ENCODE measurements at regions not wholly inside any gene's neighbourhood (a gene's known extent, or its start where the extent isn't known, plus 50 kb on each side); places are given as distances from the start of the nearest gene placed in this dataset.

DNA sequence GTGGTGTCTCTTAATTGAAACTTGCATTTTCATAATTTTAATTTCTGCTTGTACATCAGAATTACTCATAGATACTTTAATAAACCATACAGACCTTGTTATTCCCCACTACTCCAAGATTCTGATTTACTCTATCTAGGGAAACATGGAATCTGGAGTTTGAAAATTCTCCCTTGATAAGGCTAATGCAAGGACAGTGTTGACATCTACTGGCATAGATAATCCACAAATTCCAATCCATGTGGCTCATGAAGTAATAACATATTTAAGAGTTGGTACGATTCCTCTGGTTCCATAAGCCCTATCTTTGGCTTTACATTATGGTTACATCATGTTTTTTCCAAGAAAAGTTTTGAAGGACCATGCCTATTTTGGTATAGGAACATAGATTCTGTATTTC is 759.2 kb downstream of the TLR4 start:
- no peak for TF ChIP-seq CTCF (IDR thresholded peaks at IDR 0.05)

GRCh38 chr9:118473521-118473920 is 769.3 kb downstream of the TLR4 start:
- Mint-ChIP-seq H3K27ac (no peak overlapping the region), H3K27me3 (ENCODE audit: low read depth in 2 of 2) (no peaks in the 10 kb centered on the region), H3K4me3 (no peak overlapping the region), H3K36me3 (no peaks in the 10 kb centered on the region), H3K9me3 (peaks cover 8 to 14% of the 10 kb centered on the region in 2 donors), H3K4me1 (no peaks in the 10 kb centered on the region)
- no peaks in the 10 kb centered on the region for H3K9me3 ChIP-seq (ENCODE audit: control insufficient read depth, insufficient read depth, low read length)
- intact Hi-C loops (cut with micrococcal nuclease) = no loop called here
- no peaks in the 10 kb centered on the region for H3K4me1 ChIP-seq (ENCODE audit: control insufficient read depth, insufficient read depth, low read length)
- no peaks in the 10 kb centered on the region for H3K36me3 ChIP-seq (ENCODE audit: control insufficient read depth, insufficient read depth, low read length)
- ATAC-seq (no peak), DNase-seq (no peak)
- TF ChIP-seq CTCF (IDR thresholded peaks at IDR 0.05) = no peak
- no peak overlapping the region for H3K27ac ChIP-seq (ENCODE audit: low read length)
- no CpG with 5 or more reads among the region's 1 CpG for WGBS (ENCODE audit: insufficient coverage)
- H3K4me3 ChIP-seq (ENCODE audit: low read length) = no peak overlapping the region
- no peaks in the 10 kb centered on the region for H3K27me3 ChIP-seq (ENCODE audit: control insufficient read depth, insufficient read depth, low read length)

More for the DNA sequence above, 759.2 kb downstream of the TLR4 start:
- 100% methylated on average over 1 of the region's 1 CpG for WGBS (ENCODE audit: insufficient coverage)
- intact Hi-C loops (cut with micrococcal nuclease) = no loop called here
- H3K9me3 Mint-ChIP-seq = peaks cover 0 to 4% of the 10 kb centered on the region in 2 donors
- no peak overlapping the region for H3K27ac Mint-ChIP-seq
- no peak overlapping the region for H3K4me3 ChIP-seq (ENCODE audit: low read length)
- DNase-seq (no peak), ATAC-seq (no peak)
- H3K27me3 ChIP-seq (ENCODE audit: control insufficient read depth, insufficient read depth, low read length) = no peaks in the 10 kb centered on the region
- H3K27me3 Mint-ChIP-seq (ENCODE audit: low read depth in 2 of 2) = no peaks in the 10 kb centered on the region
- H3K36me3 ChIP-seq (ENCODE audit: control insufficient read depth, insufficient read depth, low read length) = no peaks in the 10 kb centered on the region
- H3K4me1 ChIP-seq (ENCODE audit: control insufficient read depth, insufficient read depth, low read length) = no peaks in the 10 kb centered on the region
- H3K36me3 Mint-ChIP-seq = no peaks in the 10 kb centered on the region
- H3K9me3 ChIP-seq (ENCODE audit: control insufficient read depth, insufficient read depth, low read length) = no peaks in the 10 kb centered on the region
- H3K4me3 Mint-ChIP-seq = no peak overlapping the region
- H3K27ac ChIP-seq (ENCODE audit: low read length) = no peak overlapping the region
- no peaks in the 10 kb centered on the region for H3K4me1 Mint-ChIP-seq

GRCh38 chr9:118478752-118479151 is 774.5 kb downstream of the TLR4 start:
- ATAC-seq = no peak
- Mint-ChIP-seq H3K4me3 (no peak overlapping the region), H3K36me3 (no peaks in the 10 kb centered on the region), H3K4me1 (no peaks in the 10 kb centered on the region), H3K9me3 (peaks cover 8 to 9% of the 10 kb centered on the region in 2 donors), H3K27ac (no peak overlapping the region), H3K27me3 (ENCODE audit: low read depth in 2 of 2) (no peaks in the 10 kb centered on the region)
- H3K4me1 ChIP-seq (ENCODE audit: control insufficient read depth, insufficient read depth, low read length) = no peaks in the 10 kb centered on the region
- intact Hi-C loops (cut with micrococcal nuclease) = no loop called here
- no CpG with 5 or more reads among the region's 1 CpG for WGBS (ENCODE audit: insufficient coverage)
- H3K9me3 ChIP-seq (ENCODE audit: control insufficient read depth, insufficient read depth, low read length) = no peaks in the 10 kb centered on the region
- H3K36me3 ChIP-seq (ENCODE audit: control insufficient read depth, insufficient read depth, low read length) = no peaks in the 10 kb centered on the region
- no peak overlapping the region for H3K4me3 ChIP-seq (ENCODE audit: low read length)
- H3K27ac ChIP-seq (ENCODE audit: low read length) = no peak overlapping the region
- TF ChIP-seq CTCF (IDR thresholded peaks at IDR 0.05) = no peak
- no peak for DNase-seq
- no peaks in the 10 kb centered on the region for H3K27me3 ChIP-seq (ENCODE audit: control insufficient read depth, insufficient read depth, low read length)

DNA sequence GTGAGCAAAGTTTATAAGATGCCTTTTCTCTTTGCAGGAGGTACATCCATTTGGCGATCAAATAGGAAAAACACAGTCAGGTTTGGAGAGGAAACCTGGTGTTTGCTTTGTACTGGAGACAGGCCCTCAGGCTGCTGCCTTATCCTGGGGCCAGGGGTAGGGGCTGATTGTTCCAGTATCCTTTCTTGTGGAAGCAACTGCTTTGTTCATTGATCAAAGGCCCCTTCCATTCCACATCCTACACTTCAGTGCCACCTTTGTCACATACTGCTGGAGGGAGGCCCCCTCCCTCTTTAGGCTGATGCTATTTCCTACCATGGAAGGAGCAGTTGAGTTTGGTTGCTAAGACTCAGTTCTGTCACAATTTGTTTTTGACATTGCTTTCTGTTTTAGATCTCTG is 778.1 kb downstream of the TLR4 start:
- H3K36me3 Mint-ChIP-seq = no peaks in the 10 kb centered on the region
- Histone ChIP-seq H3K27me3 (ENCODE audit: control insufficient read depth, insufficient read depth, low read length) (no peaks in the 10 kb centered on the region), H3K36me3 (ENCODE audit: control insufficient read depth, insufficient read depth, low read length) (no peaks in the 10 kb centered on the region), H3K9me3 (ENCODE audit: control insufficient read depth, insufficient read depth, low read length) (no peaks in the 10 kb centered on the region), H3K4me1 (ENCODE audit: control insufficient read depth, insufficient read depth, low read length) (no peaks in the 10 kb centered on the region), H3K4me3 (ENCODE audit: low read length) (no peak overlapping the region), H3K27ac (ENCODE audit: low read length) (no peak overlapping the region)
- 91% methylated on average over 1 of the region's 1 CpG for WGBS (ENCODE audit: insufficient coverage)
- intact Hi-C loops (cut with micrococcal nuclease) = no loop called here
- TF ChIP-seq CTCF (IDR thresholded peaks at IDR 0.05) = no peak
- H3K9me3 Mint-ChIP-seq = peaks cover 14 to 15% of the 10 kb centered on the region in 2 donors
- no peak overlapping the region for H3K4me3 Mint-ChIP-seq
- no peaks in the 10 kb centered on the region for H3K4me1 Mint-ChIP-seq
- no peak for DNase-seq
- no peak overlapping the region for H3K27ac Mint-ChIP-seq
- no peak for ATAC-seq
- H3K27me3 Mint-ChIP-seq (ENCODE audit: low read depth in 2 of 2) = no peaks in the 10 kb centered on the region

All from natural killer cell (primary cell).